Trophoblast cell (in vitro differentiated cells and primary cell): ENCODE measurements at regions not wholly inside any gene's neighbourhood (a gene's known extent, or its start where the extent isn't known, plus 50 kb on each side); places are given as distances from the start of the nearest gene placed in this dataset.
A peak's percentile ranks its signal among the peaks of the same experiment; 100 is the strongest.

Experiments
- DNase-seq, 2 donors: peaks; one replicate each; pipeline ENCODE4 v3.0.0-alpha.2; 2016
- H2AFZ ChIP-seq: 2 replicates; pipeline ENCODE4 v1.6.1; 2013; ENCODE audit warnings: low read length, moderate library complexity, mild to moderate bottlenecking; ENCODE audit not compliant: insufficient read depth, poor library complexity
- H2AK5ac ChIP-seq: 2 replicates; pipeline ENCODE4 v1.6.1; 2013; ENCODE audit warnings: mild to moderate bottlenecking, low read length
- H2BK120ac ChIP-seq: 2 replicates; pipeline ENCODE4 v1.6.1; 2013; ENCODE audit warnings: low read length, mild to moderate bottlenecking, moderate library complexity; ENCODE audit not compliant: insufficient read depth, poor library complexity
- H2BK12ac ChIP-seq: 2 replicates; pipeline ENCODE4 v1.6.1; 2013; ENCODE audit warnings: mild to moderate bottlenecking, low read length, moderate library complexity
- H2BK5ac ChIP-seq: 2 replicates; pipeline ENCODE4 v1.6.1; 2013; ENCODE audit warnings: low read length, low read depth, moderate library complexity, mild to moderate bottlenecking; ENCODE audit not compliant: poor library complexity
- H3K14ac ChIP-seq: 2 replicates; pipeline ENCODE4 v1.6.1; 2013; ENCODE audit warnings: mild to moderate bottlenecking, low read length
- H3K18ac ChIP-seq: 2 replicates; pipeline ENCODE4 v1.6.1; 2013; ENCODE audit warnings: mild to moderate bottlenecking, low read length
- H3K23ac ChIP-seq: 2 replicates; pipeline ENCODE4 v1.6.1; 2013; ENCODE audit warnings: low read length
- H3K27ac ChIP-seq: 2 replicates; pipeline ENCODE4 v1.5.1; 2013; ENCODE audit warnings: low read depth, mild to moderate bottlenecking, inconsistent platforms, low read length, moderate library complexity
- H3K27me3 ChIP-seq: 2 replicates; pipeline ENCODE4 v1.6.1; 2013; ENCODE audit warnings: inconsistent platforms, mild to moderate bottlenecking, low read length, moderate library complexity; ENCODE audit not compliant: insufficient read depth
- H3K36me3 ChIP-seq, 2 experiments: 1 replicate in 1 of 2; 2 replicates in 1 of 2; pipeline ENCODE4 v1.6.1; 2013; ENCODE audit warnings: low read length in 2 of 2, mild to moderate bottlenecking in 2 of 2, moderate library complexity in 1 of 2; ENCODE audit not compliant: insufficient read depth in 2 of 2, control insufficient read depth in 1 of 2
- H3K4ac ChIP-seq: 2 replicates; pipeline ENCODE4 v1.6.1; 2013; ENCODE audit warnings: low read depth, mild to moderate bottlenecking, low read length, moderate library complexity
- H3K4me1 ChIP-seq, 2 experiments: 1 replicate in 1 of 2; 2 replicates in 1 of 2; pipeline ENCODE4 v1.6.1; 2013; ENCODE audit warnings: low read length in 2 of 2, mild to moderate bottlenecking in 2 of 2, moderate library complexity in 1 of 2; ENCODE audit not compliant: insufficient read depth in 2 of 2, control insufficient read depth in 1 of 2
- H3K4me2 ChIP-seq: 2 replicates; pipeline ENCODE4 v1.6.1; 2013; ENCODE audit warnings: inconsistent platforms, mild to moderate bottlenecking, low read length, moderate library complexity
- H3K4me3 ChIP-seq: 2 replicates; pipeline ENCODE4 v1.5.1; 2013; ENCODE audit warnings: mild to moderate bottlenecking, low read depth, low read length, inconsistent platforms
- H3K79me1 ChIP-seq: one replicate; pipeline ENCODE4 v1.6.1; 2013; ENCODE audit warnings: low read length
- H3K79me2 ChIP-seq: 2 replicates; pipeline ENCODE4 v1.6.1; 2013; ENCODE audit warnings: low read length, mild to moderate bottlenecking; ENCODE audit not compliant: control insufficient read depth, insufficient read depth, poor library complexity
- H3K9ac ChIP-seq: 2 replicates; pipeline ENCODE4 v1.6.1; 2013; ENCODE audit warnings: mild to moderate bottlenecking, low read length
- H3K9me3 ChIP-seq: 2 replicates; pipeline ENCODE4 v1.6.1; 2013; ENCODE audit warnings: low read depth, mild to moderate bottlenecking, control low read depth, inconsistent platforms, low read length; ENCODE audit not compliant: insufficient read depth
- H4K12ac ChIP-seq: 2 replicates; pipeline ENCODE4 v1.6.1; 2013; ENCODE audit warnings: low read depth, mild to moderate bottlenecking, low read length, moderate library complexity
- H4K8ac ChIP-seq: 2 replicates; pipeline ENCODE4 v1.6.1; 2013; ENCODE audit warnings: low read depth, mild to moderate bottlenecking, low read length, moderate library complexity
- H4K91ac ChIP-seq: one replicate; pipeline ENCODE4 v1.6.1; 2013; ENCODE audit warnings: low read depth, mild to moderate bottlenecking, low read length, moderate library complexity
- WGBS: extraction: QIAGEN DNeasy Blood & Tissue Kit; methylation state at CpG from one replicate; pipeline ENCODE4 v1.1.7; 2013; ENCODE audit warnings: missing lambda C conversion rate; ENCODE audit not compliant: insufficient read length, insufficient coverage; ENCODE audit errors: extremely low coverage; 5-methylcytosine and 5-hydroxymethylcytosine counted together

DNA sequence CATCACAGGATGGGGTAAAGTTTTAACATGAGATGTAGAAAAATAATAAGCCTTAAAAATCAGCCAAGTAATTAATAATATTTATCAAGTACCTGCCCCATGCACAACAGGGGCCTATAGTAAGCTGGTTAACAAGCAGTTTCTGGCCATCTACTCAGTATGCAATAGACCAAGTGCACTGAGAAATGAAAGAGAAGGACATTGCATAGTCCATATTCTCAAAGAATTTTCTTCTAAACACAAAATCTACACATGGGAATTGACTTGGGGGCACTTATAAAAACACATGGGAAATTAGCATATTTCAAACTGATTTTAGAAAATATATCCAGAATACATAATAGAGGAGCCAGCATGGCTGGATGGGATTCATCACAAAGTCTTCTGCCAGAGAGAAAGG lies 109.5 kb downstream of the DIO2 start:
- Histone ChIP-seq H3K36me3 (no peaks in the 10 kb centered on the region), H3K79me1 (no peaks in the 10 kb centered on the region), H2BK5ac (no peak overlapping the region), H3K4me2 (no peak overlapping the region), H2BK120ac (no peak overlapping the region), H3K4ac (no peak overlapping the region), H3K27me3 (no peaks in the 10 kb centered on the region), H4K8ac (no peak overlapping the region), H2AFZ (no peak overlapping the region), H3K4me1 (peaks cover 0 to 3% of the 10 kb centered on the region in 2 experiments), H2AK5ac (no peak overlapping the region), H3K79me2 (no peaks in the 10 kb centered on the region), H3K9ac (no peak overlapping the region), H3K27ac (no peak overlapping the region), H3K18ac (no peak overlapping the region), H3K14ac (no peak overlapping the region), H3K23ac (no peak overlapping the region), H4K12ac (no peak overlapping the region), H3K4me3 (no peak overlapping the region), H2BK12ac (no peak overlapping the region), H4K91ac (no peak overlapping the region), H3K9me3 (no peaks in the 10 kb centered on the region)
- no peak for DNase-seq

DNA sequence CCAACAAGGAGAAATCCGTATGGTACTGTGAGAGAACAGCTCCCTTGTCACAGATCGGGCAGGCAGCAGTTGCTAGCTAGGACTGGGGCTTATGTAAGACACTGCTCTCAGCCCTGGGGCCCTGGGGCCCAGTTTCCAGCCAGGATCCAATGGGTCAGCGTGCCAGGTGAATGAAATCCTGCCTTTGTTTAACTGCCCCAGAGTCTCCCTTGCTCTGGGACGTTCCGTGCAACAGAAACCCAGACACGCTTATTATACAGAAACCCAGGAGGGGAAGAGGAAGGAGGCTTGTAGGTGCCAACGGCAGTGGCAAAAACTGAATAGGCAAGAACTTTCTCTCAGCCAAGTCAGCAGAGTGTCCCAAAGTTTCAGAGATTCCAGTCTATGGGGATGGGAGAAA lies 110.6 kb downstream of the DIO2 start:
- no peaks in the 10 kb centered on the region for H3K36me3 ChIP-seq
- no CpG with 5 or more reads among the region's 7 CpGs for WGBS

DNA sequence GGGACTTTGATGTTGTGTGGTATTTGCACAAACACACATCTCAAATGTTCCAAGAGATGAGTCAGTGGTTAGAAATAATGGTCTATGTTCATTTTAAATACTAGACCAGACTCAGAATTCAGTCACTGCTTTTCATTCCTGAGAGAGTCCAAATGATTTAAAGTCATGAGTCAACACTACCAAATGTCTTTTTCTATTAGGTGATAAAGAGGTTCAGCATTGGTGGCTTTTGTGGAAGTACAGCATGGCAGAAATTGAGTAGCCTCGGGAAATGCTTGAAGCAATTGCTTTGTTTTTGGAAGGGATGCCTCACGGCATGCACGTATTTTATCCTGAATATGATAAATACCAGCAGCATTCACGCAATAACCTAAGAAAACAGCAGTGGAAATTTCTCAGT lies 115.7 kb downstream of the DIO2 start:
- H3K4ac ChIP-seq = no peak overlapping the region

More for the DNA sequence above, 110.6 kb downstream of the DIO2 start:
- no peak overlapping the region for H2AK5ac ChIP-seq
- H3K79me2 ChIP-seq = no peaks in the 10 kb centered on the region
- H4K8ac ChIP-seq = no peak overlapping the region
- no peak overlapping the region for H2AFZ ChIP-seq
- no peak overlapping the region for H2BK5ac ChIP-seq
- no peak overlapping the region for H3K27ac ChIP-seq
- peaks cover 0 to 3% of the 10 kb centered on the region in 2 experiments for H3K4me1 ChIP-seq
- no peak overlapping the region for H3K4ac ChIP-seq
- no peak for DNase-seq
- no peak overlapping the region for H3K9ac ChIP-seq
- no peaks in the 10 kb centered on the region for H3K79me1 ChIP-seq
- no peak overlapping the region for H4K91ac ChIP-seq
- no peak overlapping the region for H3K18ac ChIP-seq
- no peaks in the 10 kb centered on the region for H3K27me3 ChIP-seq
- no peak overlapping the region for H3K14ac ChIP-seq
- H3K4me2 ChIP-seq = no peak overlapping the region
- H3K4me3 ChIP-seq = no peak overlapping the region
- no peak overlapping the region for H3K23ac ChIP-seq
- H4K12ac ChIP-seq = no peak overlapping the region
- no peaks in the 10 kb centered on the region for H3K9me3 ChIP-seq
- no peak overlapping the region for H2BK120ac ChIP-seq
- H2BK12ac ChIP-seq = no peak overlapping the region

DNA sequence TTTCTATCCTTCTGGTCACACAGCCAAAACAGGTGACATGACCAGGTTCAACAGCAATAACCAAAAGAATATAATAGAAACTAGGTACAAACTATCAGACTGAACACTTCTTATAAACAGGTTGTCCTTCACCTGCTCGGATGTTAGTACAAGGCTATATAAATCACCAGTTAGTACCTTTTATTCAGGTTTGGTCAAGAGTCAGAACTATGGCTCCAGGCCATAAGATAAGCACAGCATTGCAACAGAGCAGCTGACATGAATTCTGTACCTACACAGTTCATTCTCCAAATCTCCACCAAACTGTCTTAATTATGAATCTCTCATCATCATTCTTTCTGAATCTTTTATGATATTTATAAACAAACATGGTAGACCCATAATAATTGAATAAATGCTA lies 123.9 kb downstream of the DIO2 start:
- no peak overlapping the region for H3K4me2 ChIP-seq
- no peaks in the 10 kb centered on the region for H3K79me2 ChIP-seq
- H2AFZ ChIP-seq = no peak overlapping the region
- no peak overlapping the region for H3K18ac ChIP-seq
- no peak overlapping the region for H3K9ac ChIP-seq
- H2BK120ac ChIP-seq = no peak overlapping the region
- no peaks in the 10 kb centered on the region for H3K36me3 ChIP-seq
- H2BK5ac ChIP-seq = no peak overlapping the region
- H3K9me3 ChIP-seq = no peaks in the 10 kb centered on the region
- no peak overlapping the region for H3K23ac ChIP-seq
- H2BK12ac ChIP-seq = no peak overlapping the region
- peak; percentile 47 to 74 for DNase-seq
- H4K91ac ChIP-seq = no peak overlapping the region
- peaks cover 0 to 2% of the 10 kb centered on the region in 2 experiments for H3K4me1 ChIP-seq
- H4K12ac ChIP-seq = no peak overlapping the region
- H3K79me1 ChIP-seq = no peaks in the 10 kb centered on the region
- no CpG with 5 or more reads among the region's 1 CpG for WGBS
- H3K27ac ChIP-seq = no peak overlapping the region
- H3K4me3 ChIP-seq = no peak overlapping the region
- no peak overlapping the region for H3K4ac ChIP-seq
- H3K14ac ChIP-seq = no peak overlapping the region
- no peaks in the 10 kb centered on the region for H3K27me3 ChIP-seq
- no peak overlapping the region for H2AK5ac ChIP-seq
- H4K8ac ChIP-seq = no peak overlapping the region

More for the DNA sequence above, 115.7 kb downstream of the DIO2 start:
- Histone ChIP-seq H3K79me2 (no peaks in the 10 kb centered on the region), H3K4me2 (no peak overlapping the region), H3K79me1 (no peaks in the 10 kb centered on the region), H3K18ac (no peak overlapping the region), H2AK5ac (no peak overlapping the region), H4K12ac (no peak overlapping the region), H3K9me3 (no peaks in the 10 kb centered on the region), H3K4me1 (no peaks in the 10 kb centered on the region), H2AFZ (no peak overlapping the region), H2BK12ac (no peak overlapping the region), H3K27me3 (no peaks in the 10 kb centered on the region), H3K9ac (no peak overlapping the region), H4K91ac (no peak overlapping the region), H3K27ac (no peak overlapping the region), H4K8ac (no peak overlapping the region), H3K14ac (no peak overlapping the region), H3K4me3 (no peak overlapping the region), H2BK120ac (no peak overlapping the region), H2BK5ac (no peak overlapping the region), H3K36me3 (no peaks in the 10 kb centered on the region), H3K23ac (no peak overlapping the region)
- DNase-seq = peak; percentile 96 to 100
- no CpG with 5 or more reads among the region's 4 CpGs for WGBS
